DMS 273 (cell line): ENCODE measurements at regions not wholly inside any gene's neighbourhood (a gene's known extent, or its start where the extent isn't known, plus 50 kb on each side); places are given as distances from the start of the nearest gene placed in this dataset.

Experiments used
- DNase-seq: peaks from one replicate; lab custom pipeline; 2025; ENCODE audit not compliant: unreplicated experiment; lab: John Stamatoyannopoulos, UW

DNA sequence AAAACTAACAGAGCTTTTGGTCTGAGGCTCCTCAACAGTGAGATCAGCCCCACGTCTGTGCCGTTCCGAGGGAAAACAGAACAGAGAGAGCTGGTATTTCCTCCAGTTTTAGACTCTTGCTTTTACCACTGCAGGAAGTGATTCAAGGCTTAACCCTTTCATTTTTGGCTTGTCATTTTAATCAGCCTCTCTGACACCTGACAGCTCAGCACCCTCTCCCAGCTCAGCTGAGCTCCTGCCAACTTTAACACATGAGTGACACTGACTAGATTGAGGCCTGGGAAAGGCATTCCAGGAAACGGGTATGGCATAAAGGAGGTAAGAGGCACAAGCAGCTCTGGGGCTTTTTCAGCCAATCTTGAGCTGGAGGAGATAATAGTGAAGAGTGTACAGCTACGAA is 239.4 kb upstream of the SKOR2 start:
- no peak for DNase-seq

DNA sequence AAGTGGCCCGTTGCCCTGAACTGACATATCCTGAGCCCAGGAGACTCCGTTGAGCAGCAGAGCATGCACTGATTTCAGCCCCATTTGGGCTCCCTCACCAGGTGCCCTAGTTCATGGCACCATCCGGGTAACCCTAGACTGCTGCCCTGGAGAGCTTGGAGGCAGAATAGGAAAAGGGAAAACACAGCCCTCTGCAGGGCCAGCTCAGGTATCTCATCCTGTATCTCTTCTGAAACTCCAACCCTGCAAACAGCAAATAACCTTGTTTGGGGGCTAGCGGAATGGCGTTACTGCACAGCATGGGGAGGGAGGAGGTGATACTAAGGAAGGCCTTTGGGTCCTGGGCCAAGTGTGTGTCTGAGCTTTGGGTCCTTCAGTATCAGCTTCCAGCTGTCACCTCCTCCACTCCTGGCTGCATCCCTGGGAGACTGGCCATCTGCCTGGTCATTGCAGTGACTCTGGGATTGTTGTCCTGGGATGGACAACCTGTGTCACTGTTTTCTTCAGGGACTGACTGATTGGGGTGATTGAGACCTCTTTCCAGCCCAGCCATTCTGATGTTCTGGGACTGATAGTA is 233.8 kb upstream of the SKOR2 start:
- no peak for DNase-seq

DNA sequence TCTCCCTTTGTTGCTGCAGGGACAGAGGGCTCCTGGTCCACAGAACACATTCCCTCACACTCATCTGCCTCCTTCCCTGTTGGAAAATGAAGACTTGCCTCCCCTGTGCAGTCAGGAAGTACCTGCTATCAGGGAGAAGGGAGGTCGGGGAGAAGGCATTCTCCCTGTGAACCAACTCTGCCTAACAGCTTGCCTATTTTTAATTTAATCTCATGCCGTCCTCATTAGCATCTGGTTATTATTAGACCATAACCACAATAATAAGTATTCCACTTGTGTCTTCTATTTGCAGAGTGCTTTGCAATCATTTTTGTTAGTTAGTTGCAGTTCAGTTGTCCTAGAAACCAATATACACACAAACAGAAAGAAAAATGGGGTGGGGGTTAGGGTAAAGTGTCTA is 232.6 kb upstream of the SKOR2 start:
- no peak for DNase-seq

DNA sequence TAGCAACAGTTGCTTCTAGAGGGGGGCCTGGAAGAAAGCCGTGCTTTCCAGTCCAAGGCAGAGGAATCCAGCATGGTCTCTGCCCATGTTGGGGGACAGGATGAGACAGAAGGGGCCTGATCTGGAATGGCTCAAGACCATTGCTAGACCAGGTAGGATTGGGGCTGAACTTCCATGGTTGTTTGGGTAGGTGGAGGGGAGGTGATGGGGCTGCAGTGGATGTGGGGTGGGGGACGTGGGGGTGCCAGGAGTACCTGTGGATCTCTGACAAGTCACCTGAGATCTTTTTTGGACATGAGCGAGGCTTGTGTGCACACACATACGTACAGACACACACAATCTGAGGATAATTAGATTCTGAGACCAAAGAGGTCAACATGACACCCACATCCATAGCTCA is 228.7 kb upstream of the SKOR2 start:
- DNase-seq = no peak

DNA sequence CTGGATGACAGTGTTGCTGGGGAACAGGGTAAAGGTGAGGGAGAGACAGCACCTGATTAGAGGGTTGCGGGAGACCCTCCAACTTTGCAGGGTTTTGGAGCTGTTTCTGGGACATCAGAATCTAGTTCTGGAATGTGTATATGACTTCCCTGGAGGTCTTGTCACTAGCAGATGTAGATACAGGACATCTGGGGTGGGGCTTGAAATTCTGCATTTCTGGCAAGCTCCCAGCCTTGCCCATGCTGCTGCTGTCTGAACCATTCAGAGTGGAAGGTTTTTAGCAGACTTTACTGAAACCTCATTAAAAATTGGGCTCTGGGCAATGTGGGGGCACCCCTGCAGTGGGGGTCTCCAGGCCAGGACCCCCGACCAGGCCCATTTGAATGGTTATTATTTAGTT is 220.3 kb upstream of the SKOR2 start:
- DNase-seq = no peak

DNA sequence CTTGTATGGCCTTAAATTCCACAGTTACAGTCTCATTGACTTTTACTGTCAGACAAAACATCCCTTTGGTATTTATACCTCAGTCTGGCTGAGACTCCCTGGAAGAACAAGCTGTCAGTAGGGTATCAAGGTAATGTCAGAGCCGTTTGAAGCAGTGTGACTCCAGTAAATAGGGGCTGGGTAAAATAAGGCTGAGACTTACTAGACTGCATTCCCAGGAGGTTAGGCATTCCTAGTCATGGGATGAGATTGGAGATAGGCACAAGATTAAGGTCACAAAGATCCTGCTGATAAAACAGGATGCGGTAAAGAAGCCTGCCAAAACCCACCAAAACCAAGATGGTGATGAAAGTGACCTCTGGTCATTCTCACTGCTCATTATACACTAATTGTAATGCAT is 219.5 kb upstream of the SKOR2 start:
- no peak for DNase-seq

DNA sequence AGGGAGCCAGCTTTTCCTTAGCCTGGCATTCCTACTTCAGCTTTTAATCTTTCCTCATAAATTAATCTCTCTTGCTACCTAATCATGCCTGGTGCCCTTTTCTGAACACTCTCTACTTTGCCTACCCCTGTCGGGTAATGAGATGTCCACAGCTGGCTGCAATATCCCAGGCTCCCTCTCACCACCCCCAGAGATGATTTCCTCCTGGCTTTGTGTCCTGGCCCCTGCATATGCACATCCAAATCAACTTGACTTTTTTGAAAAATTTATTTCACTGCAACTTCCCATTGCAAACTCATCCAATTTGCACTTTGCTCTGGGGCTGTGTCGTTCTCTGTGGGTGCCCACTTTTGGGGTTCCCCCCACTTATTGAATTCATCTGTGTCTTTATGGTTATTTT is 218.1 kb upstream of the SKOR2 start:
- DNase-seq = no peak

DNA sequence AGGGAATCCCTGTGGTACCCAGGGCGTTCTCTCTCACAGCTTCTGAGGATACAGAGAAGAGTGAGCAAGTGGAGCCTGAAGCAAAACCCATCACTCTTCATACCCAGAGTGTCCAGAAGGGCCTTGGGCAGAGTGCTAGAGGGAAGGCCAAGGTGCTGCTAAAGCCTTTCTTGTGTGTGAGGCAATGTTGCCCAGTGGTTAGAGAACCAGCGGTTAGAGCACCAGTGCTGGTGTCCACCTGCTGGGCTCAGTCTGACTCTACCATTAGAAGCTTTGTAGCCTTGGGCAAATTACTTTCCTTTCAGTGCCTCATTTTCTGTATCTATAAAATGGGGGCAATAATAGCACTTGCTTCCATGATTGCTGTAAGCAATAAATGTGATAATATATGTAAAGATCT is 210.5 kb upstream of the SKOR2 start:
- no peak for DNase-seq

DNA sequence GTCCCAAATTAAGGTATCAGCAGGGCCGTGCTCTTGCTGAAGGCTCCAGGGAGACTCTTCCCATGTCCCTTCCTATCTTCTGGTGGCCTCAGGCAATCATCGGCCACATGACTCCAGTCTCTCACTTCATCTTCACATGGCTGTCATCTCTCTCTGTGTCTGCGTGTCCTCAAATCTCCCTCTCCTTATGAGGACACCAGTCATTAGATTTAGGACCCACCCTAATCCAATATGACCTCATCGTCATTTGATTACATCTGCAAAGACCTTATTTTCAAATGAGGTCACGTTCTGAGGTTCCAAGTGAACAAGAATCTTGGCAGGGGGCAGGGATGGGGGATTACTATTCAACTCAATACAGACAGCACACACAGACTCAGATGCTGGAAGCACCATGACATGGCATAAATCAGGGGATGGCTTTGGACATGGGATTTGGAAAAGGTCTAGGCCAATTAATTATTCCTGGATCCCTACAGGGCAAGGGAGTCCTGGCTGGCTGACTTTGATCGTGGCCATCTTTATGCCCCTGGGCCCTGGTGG is 210.0 kb upstream of the SKOR2 start:
- DNase-seq = no peak

DNA sequence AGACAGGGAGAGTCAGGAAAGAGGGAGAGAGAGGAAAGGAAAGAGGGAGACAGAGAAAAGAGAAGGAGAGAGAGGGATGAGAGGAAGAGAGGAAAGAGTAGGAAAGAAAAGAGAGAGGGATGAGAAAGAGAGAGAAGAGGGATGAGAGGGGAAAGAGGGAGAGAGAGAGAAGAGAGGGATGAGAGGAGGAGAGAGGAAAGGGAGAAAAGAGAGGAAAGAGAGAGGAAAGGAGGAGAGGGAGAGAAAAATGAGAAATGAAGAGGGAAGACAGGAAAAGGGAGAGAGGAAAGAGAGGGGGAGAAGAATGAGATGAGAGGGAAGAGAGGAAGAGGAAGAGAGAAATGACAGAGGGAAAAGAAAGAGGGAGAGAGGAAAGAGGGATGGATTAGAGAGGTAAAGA is 207.0 kb upstream of the SKOR2 start:
- DNase-seq = no peak

DNA sequence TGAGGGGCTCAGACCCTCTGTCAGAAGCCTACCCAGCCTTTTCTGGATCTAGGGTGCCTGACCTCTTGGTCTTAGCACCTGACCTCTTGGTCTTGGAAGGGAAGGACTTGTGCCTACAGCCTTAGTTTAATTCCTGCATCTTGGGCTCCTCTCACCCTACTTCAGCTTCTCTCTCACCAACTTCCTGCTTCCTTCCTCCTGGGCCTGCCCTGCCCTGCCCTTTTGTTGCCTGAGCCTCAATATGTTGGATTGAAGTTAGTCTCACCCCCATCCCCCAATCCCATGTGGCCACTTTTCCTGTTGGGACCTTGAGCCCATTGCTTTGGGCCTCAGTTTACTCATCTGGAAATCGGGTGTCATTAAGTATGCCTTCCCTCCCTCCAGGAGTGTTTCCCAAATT is 206.2 kb upstream of the SKOR2 start:
- no peak for DNase-seq

DNA sequence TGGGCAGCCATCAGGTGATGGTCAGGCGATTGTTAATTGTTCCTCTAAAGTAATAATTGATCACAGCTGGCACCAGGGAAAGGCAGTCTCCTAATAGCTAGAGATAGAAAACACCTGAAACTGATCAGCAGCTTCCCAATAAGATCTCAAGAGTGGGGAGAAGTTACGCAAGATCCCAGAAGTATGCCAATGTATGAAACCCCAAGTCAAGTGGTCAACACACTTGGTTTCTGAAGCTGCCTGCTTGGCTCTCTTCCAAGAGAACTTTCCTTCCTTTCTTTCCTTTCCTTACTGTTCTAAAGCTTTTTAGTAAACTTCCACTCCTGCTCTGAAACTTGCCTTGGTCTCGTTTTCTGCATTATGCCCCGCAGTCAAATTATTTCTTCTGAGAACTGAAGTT is 201.6 kb upstream of the SKOR2 start:
- no peak for DNase-seq

DNA sequence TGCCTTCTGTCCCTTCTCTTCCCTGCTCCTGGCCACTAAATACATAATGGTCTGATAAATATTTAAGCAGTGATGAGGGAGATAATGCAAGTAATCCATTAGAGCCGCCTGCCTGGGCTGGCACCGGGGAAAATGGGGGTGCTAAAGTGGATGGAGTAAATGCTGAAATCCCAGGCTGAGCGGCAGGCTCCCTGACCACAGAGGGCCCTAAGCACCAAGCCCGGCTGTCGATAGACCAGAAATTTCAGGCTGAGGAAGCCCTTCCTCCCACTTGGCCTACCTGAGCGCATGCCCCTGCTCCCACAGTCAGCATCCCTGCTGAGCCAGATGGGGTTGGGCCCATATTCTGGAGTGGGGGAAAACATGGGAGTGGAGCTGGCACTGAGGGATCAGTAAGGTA is 197.5 kb upstream of the SKOR2 start:
- no peak for DNase-seq

DNA sequence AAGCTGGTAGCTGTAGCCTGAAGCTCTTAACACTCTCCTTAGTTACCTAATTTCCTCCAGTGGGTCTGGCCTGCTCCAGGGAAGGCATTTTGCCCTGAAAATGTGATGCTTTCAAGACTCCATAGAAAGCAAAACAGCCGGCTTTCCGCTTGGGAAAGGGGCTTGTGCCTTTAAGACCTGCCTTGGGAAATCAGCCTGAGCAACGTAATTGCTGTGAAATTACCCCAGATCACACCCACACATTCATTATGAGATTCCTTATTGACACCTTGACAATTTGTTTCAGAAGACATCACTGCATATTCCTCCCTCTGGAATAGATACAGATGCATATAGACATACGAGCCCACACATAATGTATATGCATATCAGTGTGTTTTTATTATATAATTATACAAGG is 190.5 kb upstream of the SKOR2 start:
- DNase-seq = no peak

DNA sequence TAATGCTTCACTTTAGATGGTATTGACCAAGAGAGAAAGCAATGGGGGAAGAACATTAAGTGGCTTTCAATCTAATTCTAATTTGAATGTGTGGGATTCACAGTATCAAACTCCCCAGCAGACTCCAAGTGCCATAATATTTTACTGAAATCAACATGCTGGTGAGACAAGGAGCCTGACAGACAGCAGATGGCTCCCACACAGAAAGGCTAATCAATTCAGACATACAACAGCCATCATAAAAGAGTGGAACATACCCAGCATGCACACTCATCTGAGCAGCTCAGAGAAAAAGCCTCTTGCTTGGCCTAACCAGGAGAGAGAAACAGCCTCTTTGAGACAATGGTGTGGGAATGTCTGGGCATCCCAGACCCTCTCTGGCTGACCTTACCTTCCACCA is 186.5 kb upstream of the SKOR2 start:
- no peak for DNase-seq

DNA sequence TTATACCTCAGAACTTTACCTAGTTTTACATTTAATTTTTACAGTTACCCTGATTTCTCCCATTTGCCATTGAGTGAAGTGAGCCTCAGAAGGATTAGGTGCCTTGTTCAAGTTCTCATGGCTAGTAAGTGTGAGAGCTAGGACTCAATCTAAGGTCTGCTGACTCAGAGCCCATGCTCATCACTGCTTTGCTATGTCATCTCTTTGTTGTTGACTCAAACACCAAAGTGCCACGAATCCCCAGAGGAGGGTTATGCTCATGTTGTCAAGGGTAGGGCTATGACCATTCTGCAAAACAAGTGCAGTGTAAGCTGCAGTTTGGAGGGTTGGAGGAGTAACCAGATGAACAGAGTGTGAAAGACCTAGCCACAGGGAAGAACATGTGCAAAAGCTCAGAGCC is 185.4 kb upstream of the SKOR2 start:
- no peak for DNase-seq

DNA sequence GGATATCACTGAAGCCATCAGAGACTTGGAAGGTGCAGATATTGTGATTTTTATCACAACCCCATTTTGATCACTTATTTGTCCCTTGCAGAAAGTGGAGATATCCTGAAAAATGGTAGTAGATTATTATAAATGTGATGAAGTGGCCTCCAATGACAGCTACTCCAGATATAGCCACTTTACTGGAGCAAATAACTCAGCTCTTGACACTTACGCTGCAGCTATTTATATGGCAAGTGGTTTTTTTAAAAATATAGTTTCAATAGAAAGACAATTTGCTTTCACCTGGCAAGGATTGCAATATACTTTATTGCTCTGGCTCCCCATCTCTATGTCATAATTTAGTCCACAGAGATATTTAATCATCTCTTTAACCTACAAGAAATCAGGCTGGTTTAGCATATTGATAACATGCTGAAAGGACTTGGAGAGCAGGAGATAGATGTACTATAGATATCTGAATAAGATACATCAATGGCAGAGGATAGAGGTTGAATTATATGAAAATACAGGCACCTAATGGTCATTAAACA is 182.8 kb upstream of the SKOR2 start:
- no peak for DNase-seq

DNA sequence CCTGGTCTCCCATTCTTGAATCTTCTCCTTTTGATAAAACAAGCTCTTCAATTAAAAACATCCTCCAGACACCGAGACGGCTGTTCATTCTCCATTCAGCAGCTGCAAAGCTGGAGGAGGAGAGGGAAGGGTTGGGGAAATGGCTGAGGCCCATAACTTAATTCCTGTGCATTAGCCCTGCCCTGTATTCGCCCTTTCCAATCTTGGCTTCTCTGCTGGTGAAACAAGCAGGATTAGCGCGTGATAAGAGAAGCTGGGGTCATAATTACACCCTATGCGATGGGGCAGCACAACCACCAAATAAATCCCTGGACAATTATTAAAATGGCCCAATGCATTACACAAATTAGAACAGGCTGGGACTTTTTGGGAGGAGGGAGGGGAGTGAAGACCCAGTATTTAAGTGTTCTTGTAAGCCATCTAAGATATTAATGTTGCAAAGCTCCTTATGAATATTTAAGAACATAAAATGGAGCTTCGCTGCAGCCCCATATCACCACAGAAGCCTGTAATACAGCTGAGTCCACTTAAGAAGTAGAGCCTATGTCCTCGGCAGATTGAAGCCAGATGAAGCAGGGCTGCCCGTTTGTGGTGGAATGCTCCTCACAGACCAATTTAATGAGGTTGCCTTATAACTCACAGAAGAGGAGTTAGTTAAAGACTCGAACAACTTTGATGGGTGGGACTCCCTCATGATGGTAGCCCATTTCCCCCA is 176.6 kb upstream of the SKOR2 start:
- no peak for DNase-seq

DNA sequence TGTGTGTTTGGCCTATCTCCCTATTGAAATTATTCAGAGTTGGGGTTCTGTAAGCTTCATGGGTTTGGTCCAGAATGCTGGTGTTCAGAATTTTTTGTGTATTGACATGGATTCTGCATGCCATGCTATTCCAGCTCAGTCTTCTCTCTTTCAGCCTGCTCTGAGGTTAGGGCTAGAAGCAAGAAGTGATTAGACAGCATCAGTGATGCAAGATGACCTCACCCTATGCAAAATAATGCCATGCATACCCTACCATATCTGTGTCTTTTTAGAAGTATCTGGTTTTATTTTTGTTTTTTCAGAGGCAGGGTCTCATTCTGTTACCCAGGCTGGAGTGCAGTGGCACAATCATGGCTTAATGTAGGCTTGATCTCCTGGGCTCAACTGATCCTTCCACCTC is 175.6 kb upstream of the SKOR2 start:
- no peak for DNase-seq

DNA sequence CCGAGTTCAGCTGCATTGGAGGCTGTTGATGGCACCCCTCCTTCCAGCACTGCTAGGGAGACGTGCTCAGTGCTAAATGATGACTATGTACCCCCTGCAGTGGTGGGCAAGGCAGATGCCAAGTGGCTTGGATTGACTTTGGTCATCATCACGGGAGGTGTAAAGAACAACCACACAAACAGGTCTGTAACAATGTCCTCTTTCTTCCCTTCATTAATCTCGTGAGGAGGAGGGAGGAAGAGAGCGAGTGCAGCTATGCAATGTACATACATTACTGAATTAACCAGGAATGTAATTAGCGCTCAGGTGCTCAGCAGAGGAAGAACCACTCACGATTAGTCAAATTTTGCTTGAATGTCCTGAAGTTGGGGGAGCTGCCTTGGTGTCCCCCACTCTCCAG is 173.9 kb upstream of the SKOR2 start:
- DNase-seq = no peak

DNA sequence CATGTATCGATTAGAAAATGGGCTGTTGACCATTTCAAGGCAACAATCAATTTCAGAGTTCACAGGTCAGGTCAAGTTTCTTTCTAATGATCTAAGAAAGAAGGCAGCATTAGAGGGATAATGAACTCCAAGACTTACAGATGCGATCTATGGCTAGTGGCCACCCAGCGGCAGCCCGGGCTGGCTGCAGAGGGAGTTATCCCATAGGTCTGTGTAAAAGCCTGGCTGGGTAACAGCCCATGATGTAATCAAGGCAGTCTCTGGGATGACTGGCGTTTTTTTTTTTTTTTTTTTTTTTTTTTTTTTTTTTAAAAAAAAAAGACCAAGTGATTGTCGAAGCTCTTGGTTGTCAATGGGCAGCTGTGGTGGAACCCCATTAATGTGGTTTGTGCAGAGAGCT is 171.1 kb upstream of the SKOR2 start:
- DNase-seq = peak; percentile 13

DNA sequence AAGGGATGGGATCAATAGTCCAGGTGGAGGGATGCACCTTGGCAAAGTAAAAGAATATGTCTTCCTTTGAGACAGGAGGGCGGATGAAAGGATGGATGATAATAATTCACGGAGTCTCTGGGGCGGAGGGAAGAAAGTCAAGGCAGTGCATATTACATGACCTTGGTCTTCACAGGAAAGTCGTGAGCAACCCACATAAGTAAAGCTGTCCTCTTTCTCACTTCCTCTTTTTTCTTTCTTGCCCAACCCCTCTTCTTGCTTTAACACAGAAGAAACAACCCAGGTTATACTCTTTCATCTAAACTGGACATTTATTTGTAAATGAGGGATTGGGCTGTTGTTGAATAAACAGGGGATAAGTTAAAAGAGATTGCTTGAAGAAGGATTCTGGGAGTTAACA is 168.7 kb upstream of the SKOR2 start:
- DNase-seq = no peak

DNA sequence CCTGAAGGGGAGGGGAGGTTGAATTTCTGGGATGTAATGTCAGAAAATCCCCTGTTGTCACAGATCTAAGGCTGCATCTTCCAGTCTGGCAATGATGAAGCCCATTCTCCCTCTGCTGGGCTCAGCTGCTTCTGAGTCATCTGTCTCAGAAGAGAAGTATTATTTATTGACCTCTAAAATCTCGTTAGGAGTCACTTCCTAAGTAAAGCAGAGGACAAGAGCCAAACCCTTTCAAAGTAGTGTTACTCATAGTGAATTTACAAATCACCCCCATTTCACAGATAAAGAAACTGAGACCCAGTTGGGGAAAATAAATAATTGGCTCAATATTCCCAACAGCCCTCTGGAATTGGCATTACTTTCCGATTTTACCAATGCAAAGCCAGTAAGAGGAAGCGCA is 167.3 kb upstream of the SKOR2 start:
- no peak for DNase-seq
